ENCODE measurements at regions not wholly inside any gene's neighbourhood (a gene's known extent, or its start where the extent isn't known, plus 50 kb on each side); places are given as distances from the start of the nearest gene placed in this dataset.
"Not testable (repeated sequence)": the region's sequence is repeated elsewhere in the genome, so short reads cannot be mapped to it uniquely, and the experiment has no call there.

DNA sequence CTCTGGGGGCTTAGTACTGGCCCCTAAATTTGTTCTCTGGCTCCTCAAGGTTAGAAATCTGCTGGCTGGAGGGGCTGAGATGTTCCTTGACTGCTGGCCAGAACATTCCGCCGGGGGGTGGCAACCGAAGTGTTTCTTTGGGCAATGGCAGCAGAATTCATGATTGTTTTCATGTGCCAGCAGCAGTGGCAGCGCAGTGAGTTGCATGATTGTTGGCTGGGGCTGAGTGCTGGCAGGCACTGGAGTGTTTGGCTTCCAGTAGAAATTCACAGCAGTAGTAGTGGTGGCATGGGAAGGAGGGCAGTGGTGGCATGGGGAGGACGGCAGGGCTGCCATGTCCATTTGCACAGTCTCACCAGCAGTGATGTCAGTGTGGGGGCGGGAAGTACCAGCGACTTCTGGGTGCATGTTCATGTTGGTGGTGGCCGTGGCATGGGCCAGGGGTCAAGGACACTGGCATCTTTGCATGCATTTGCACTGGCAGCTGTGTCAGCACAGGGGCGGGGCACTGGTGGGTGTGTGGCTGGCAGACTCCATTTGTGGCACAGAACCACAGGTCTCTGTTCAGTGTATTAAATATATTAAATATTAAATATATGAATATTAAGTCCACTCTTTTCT, 130.6 kb upstream of the CDH7 start:
- H3K27ac ChIP-seq (ENCODE audit: low read depth, low read length) = no peak overlapping the region
- no peak overlapping the region for H3K4me3 ChIP-seq (ENCODE audit: low read depth in 1 of 2, low read length in 2 of 2)
- H3K9ac ChIP-seq (ENCODE audit: low read depth in 1 of 2, low read length in 2 of 2) = no peak overlapping the region
- no peaks in the 10 kb centered on the region for H3K36me3 ChIP-seq (ENCODE audit: control insufficient read depth in 1 of 2, insufficient read depth in 2 of 2, low read length in 2 of 2)
- H3K27me3 ChIP-seq (ENCODE audit: control insufficient read depth in 1 of 2, insufficient read depth in 2 of 2, low read length in 2 of 2) = no peaks in the 10 kb centered on the region
- no peaks in the 10 kb centered on the region for H3K4me1 ChIP-seq (ENCODE audit: control insufficient read depth in 1 of 2, insufficient read depth in 2 of 2, low read length in 2 of 2)
- H3K9me3 ChIP-seq (ENCODE audit: control insufficient read depth in 1 of 2, low read length in 2 of 2) = no peaks in the 10 kb centered on the region

GRCh38 chr18:65610939-65611338, 139.9 kb upstream of the CDH7 start:
- H3K36me3 ChIP-seq (ENCODE audit: control insufficient read depth in 1 of 2, insufficient read depth in 2 of 2, low read length in 2 of 2) = no peaks in the 10 kb centered on the region

DNA sequence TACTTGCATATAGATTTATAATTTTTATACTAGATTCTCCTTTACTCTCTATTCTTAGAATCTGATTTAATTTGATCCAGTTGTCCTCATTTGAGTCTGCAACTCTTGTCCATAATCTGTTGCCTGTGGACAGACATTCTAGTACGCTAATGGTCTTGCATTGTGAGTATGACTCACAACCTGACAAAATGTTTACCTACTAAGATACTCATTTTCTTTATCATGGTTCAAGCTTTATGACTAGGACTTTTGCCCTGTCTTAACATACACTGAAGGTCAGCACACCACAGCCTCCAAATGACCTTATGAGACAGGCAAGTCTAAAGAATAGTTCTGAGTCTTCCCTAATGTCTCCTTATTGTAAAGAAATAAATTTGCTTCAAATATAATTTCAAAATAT, 142.3 kb upstream of the CDH7 start:
- no peaks in the 10 kb centered on the region for H3K27me3 ChIP-seq (ENCODE audit: control insufficient read depth in 1 of 2, insufficient read depth in 2 of 2, low read length in 2 of 2)
- no peaks in the 10 kb centered on the region for H3K36me3 ChIP-seq (ENCODE audit: control insufficient read depth in 1 of 2, insufficient read depth in 2 of 2, low read length in 2 of 2)
- no peak overlapping the region for H3K9ac ChIP-seq (ENCODE audit: low read depth in 1 of 2, low read length in 2 of 2)
- no peaks in the 10 kb centered on the region for H3K9me3 ChIP-seq (ENCODE audit: control insufficient read depth in 1 of 2, low read length in 2 of 2)
- no peaks in the 10 kb centered on the region for H3K4me1 ChIP-seq (ENCODE audit: control insufficient read depth in 1 of 2, insufficient read depth in 2 of 2, low read length in 2 of 2)
- H3K4me3 ChIP-seq (ENCODE audit: low read depth in 1 of 2, low read length in 2 of 2) = no peak overlapping the region
- no peak overlapping the region for H3K27ac ChIP-seq (ENCODE audit: low read depth, low read length)

More at GRCh38 chr18:65610939-65611338, 139.9 kb upstream of the CDH7 start:
- Histone ChIP-seq H3K27me3 (ENCODE audit: control insufficient read depth in 1 of 2, insufficient read depth in 2 of 2, low read length in 2 of 2) (no peaks in the 10 kb centered on the region), H3K9ac (ENCODE audit: low read depth in 1 of 2, low read length in 2 of 2) (no peak overlapping the region), H3K4me3 (ENCODE audit: low read depth in 1 of 2, low read length in 2 of 2) (no peak overlapping the region), H3K4me1 (ENCODE audit: control insufficient read depth in 1 of 2, insufficient read depth in 2 of 2, low read length in 2 of 2) (no peaks in the 10 kb centered on the region), H3K9me3 (ENCODE audit: control insufficient read depth in 1 of 2, low read length in 2 of 2) (no peaks in the 10 kb centered on the region), H3K27ac (ENCODE audit: low read depth, low read length) (no peak overlapping the region)

- Histone ChIP-seq H3K27me3 (ENCODE audit: control insufficient read depth in 1 of 2, insufficient read depth in 2 of 2, low read length in 2 of 2) (no peaks in the 10 kb centered on the region), H3K9ac (ENCODE audit: low read depth in 1 of 2, low read length in 2 of 2) (no peak overlapping the region), H3K27ac (ENCODE audit: low read depth, low read length) (no peak overlapping the region), H3K9me3 (ENCODE audit: control insufficient read depth in 1 of 2, low read length in 2 of 2) (no peaks in the 10 kb centered on the region), H3K4me1 (ENCODE audit: control insufficient read depth in 1 of 2, insufficient read depth in 2 of 2, low read length in 2 of 2) (no peaks in the 10 kb centered on the region), H3K4me3 (ENCODE audit: low read depth in 1 of 2, low read length in 2 of 2) (no peak overlapping the region), H3K36me3 (ENCODE audit: control insufficient read depth in 1 of 2, insufficient read depth in 2 of 2, low read length in 2 of 2) (no peaks in the 10 kb centered on the region)
These were observed 143.7 kb upstream of the CDH7 start for GRCh38 chr18:65607161-65607560.

DNA sequence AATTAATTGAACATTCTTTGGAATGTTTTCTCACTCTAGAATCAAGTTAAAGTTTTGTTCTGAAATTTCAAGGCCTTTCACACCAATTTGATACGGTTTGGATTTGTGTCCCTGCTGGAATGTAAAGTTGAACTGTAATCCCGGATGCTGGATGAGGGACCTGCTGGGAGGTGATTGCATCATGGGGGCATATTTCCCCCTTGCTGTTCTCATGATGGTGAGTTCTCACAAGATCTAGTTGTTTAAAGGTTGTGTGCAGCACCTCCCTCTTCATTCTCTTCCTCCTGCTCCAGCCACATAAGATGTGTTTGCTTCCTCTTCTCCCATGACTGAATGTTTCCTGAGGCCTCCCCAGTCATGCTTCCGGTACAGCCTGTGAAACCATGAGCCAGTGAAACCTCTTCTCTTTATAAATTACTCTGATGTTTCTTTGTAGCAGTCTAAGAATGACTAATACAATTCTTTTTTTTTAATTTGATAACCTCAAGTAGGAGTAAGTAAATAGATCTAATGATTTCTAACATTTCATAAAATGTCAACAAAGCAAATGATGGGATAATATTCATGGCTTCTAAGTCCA, 144.2 kb upstream of the CDH7 start:
- Histone ChIP-seq H3K9me3 (ENCODE audit: control insufficient read depth in 1 of 2, low read length in 2 of 2) (no peaks in the 10 kb centered on the region), H3K9ac (ENCODE audit: low read depth in 1 of 2, low read length in 2 of 2) (no peak overlapping the region), H3K4me1 (ENCODE audit: control insufficient read depth in 1 of 2, insufficient read depth in 2 of 2, low read length in 2 of 2) (no peaks in the 10 kb centered on the region), H3K27ac (ENCODE audit: low read depth, low read length) (no peak overlapping the region), H3K27me3 (ENCODE audit: control insufficient read depth in 1 of 2, insufficient read depth in 2 of 2, low read length in 2 of 2) (no peaks in the 10 kb centered on the region), H3K36me3 (ENCODE audit: control insufficient read depth in 1 of 2, insufficient read depth in 2 of 2, low read length in 2 of 2) (no peaks in the 10 kb centered on the region), H3K4me3 (ENCODE audit: low read depth in 1 of 2, low read length in 2 of 2) (no peak overlapping the region)

GRCh38 chr18:65605352-65605751, 145.5 kb upstream of the CDH7 start:
- H3K9me3 ChIP-seq (ENCODE audit: control insufficient read depth in 1 of 2, low read length in 2 of 2); H3K36me3 ChIP-seq (ENCODE audit: control insufficient read depth in 1 of 2, insufficient read depth in 2 of 2, low read length in 2 of 2); H3K9ac ChIP-seq (ENCODE audit: low read depth in 1 of 2, low read length in 2 of 2); H3K4me3 ChIP-seq (ENCODE audit: low read depth in 1 of 2, low read length in 2 of 2); H3K4me1 ChIP-seq (ENCODE audit: control insufficient read depth in 1 of 2, insufficient read depth in 2 of 2, low read length in 2 of 2); H3K27ac ChIP-seq (ENCODE audit: low read depth, low read length); H3K27me3 ChIP-seq (ENCODE audit: control insufficient read depth in 1 of 2, insufficient read depth in 2 of 2, low read length in 2 of 2): not testable (repeated sequence)

- H3K9ac ChIP-seq (ENCODE audit: low read depth in 1 of 2, low read length in 2 of 2) = no peak overlapping the region
- no peaks in the 10 kb centered on the region for H3K9me3 ChIP-seq (ENCODE audit: control insufficient read depth in 1 of 2, low read length in 2 of 2)
- no peak overlapping the region for H3K4me3 ChIP-seq (ENCODE audit: low read depth in 1 of 2, low read length in 2 of 2)
- H3K27ac ChIP-seq (ENCODE audit: low read depth, low read length) = no peak overlapping the region
- H3K36me3 ChIP-seq (ENCODE audit: control insufficient read depth in 1 of 2, insufficient read depth in 2 of 2, low read length in 2 of 2) = no peaks in the 10 kb centered on the region
- H3K4me1 ChIP-seq (ENCODE audit: control insufficient read depth in 1 of 2, insufficient read depth in 2 of 2, low read length in 2 of 2) = no peaks in the 10 kb centered on the region
- no peaks in the 10 kb centered on the region for H3K27me3 ChIP-seq (ENCODE audit: control insufficient read depth in 1 of 2, insufficient read depth in 2 of 2, low read length in 2 of 2)
These were observed 149.0 kb upstream of the CDH7 start for GRCh38 chr18:65601775-65602174.

DNA sequence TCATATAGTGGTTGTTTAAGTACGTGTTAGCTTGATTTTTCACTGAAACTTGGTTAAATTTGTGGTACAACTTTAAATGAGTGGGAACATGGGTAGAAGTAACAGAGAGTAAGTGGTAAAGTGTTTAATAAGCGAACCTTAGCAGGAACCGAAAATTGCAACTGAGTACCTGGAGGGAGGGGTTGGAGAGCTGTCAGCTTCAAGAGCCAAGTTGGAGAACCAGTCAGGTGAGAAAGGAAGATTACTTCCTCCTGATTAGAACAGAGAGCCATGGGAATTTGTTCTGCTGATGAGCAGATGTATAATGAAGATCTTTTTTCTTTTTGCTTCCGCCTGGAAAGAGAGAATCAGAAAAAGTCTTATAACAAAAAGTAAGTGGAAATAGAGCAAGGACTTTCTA, 158.4 kb upstream of the CDH7 start:
- Histone ChIP-seq H3K9me3 (ENCODE audit: control insufficient read depth in 1 of 2, low read length in 2 of 2) (no peaks in the 10 kb centered on the region), H3K27ac (ENCODE audit: low read depth, low read length) (no peak overlapping the region), H3K4me1 (ENCODE audit: control insufficient read depth in 1 of 2, insufficient read depth in 2 of 2, low read length in 2 of 2) (no peaks in the 10 kb centered on the region), H3K4me3 (ENCODE audit: low read depth in 1 of 2, low read length in 2 of 2) (no peak overlapping the region), H3K27me3 (ENCODE audit: control insufficient read depth in 1 of 2, insufficient read depth in 2 of 2, low read length in 2 of 2) (no peaks in the 10 kb centered on the region), H3K9ac (ENCODE audit: low read depth in 1 of 2, low read length in 2 of 2) (no peak overlapping the region), H3K36me3 (ENCODE audit: control insufficient read depth in 1 of 2, insufficient read depth in 2 of 2, low read length in 2 of 2) (no peaks in the 10 kb centered on the region)

- no peaks in the 10 kb centered on the region for H3K27me3 ChIP-seq (ENCODE audit: control insufficient read depth in 1 of 2, insufficient read depth in 2 of 2, low read length in 2 of 2)
These were observed 163.3 kb upstream of the CDH7 start for GRCh38 chr18:65587491-65587890.

GRCh38 chr18:65582094-65582493, 168.7 kb upstream of the CDH7 start:
- not testable (repeated sequence) for H3K9me3 ChIP-seq (ENCODE audit: control insufficient read depth in 1 of 2, low read length in 2 of 2); H3K4me1 ChIP-seq (ENCODE audit: control insufficient read depth in 1 of 2, insufficient read depth in 2 of 2, low read length in 2 of 2); H3K27me3 ChIP-seq (ENCODE audit: control insufficient read depth in 1 of 2, insufficient read depth in 2 of 2, low read length in 2 of 2); H3K27ac ChIP-seq (ENCODE audit: low read depth, low read length); H3K9ac ChIP-seq (ENCODE audit: low read depth in 1 of 2, low read length in 2 of 2); H3K4me3 ChIP-seq (ENCODE audit: low read depth in 1 of 2, low read length in 2 of 2); H3K36me3 ChIP-seq (ENCODE audit: control insufficient read depth in 1 of 2, insufficient read depth in 2 of 2, low read length in 2 of 2)

More at GRCh38 chr18:65587491-65587890, 163.3 kb upstream of the CDH7 start:
- H3K9me3 ChIP-seq (ENCODE audit: control insufficient read depth in 1 of 2, low read length in 2 of 2) = no peaks in the 10 kb centered on the region
- no peaks in the 10 kb centered on the region for H3K4me1 ChIP-seq (ENCODE audit: control insufficient read depth in 1 of 2, insufficient read depth in 2 of 2, low read length in 2 of 2)
- no peak overlapping the region for H3K4me3 ChIP-seq (ENCODE audit: low read depth in 1 of 2, low read length in 2 of 2)
- H3K36me3 ChIP-seq (ENCODE audit: control insufficient read depth in 1 of 2, insufficient read depth in 2 of 2, low read length in 2 of 2) = no peaks in the 10 kb centered on the region
- H3K27ac ChIP-seq (ENCODE audit: low read depth, low read length) = no peak overlapping the region
- no peak overlapping the region for H3K9ac ChIP-seq (ENCODE audit: low read depth in 1 of 2, low read length in 2 of 2)

All from duodenal mucosa (tissue), 2 donors.